ENCODE measurements at regions not wholly inside any gene's neighbourhood (a gene's known extent, or its start where the extent isn't known, plus 50 kb on each side); places are given as distances from the start of the nearest gene placed in this dataset.

- Mint-ChIP-seq H3K4me1 (peaks cover 3% of the 10 kb centered on the region; the same call in 1 of the 2 replicates), H3K9me3 (no peaks in the 10 kb centered on the region), H3K27me3 (ENCODE audit: low read depth) (no peaks in the 10 kb centered on the region), H3K27ac (peak overlapping the region; percentile 49), H3K36me3 (peaks cover 38% of the 10 kb centered on the region), H3K4me3 (no peak overlapping the region)
- POLR2A ChIA-PET, result no interaction called here
- TF ChIP-seq ZNF317 (CRISPR knock-in tag; IDR thresholded peaks at IDR 0.05; ENCODE audit: borderline replicate concordance, low read depth) (no peak), GTF2I (CRISPR knock-in tag; conservative IDR thresholded peaks at IDR 0.05) (no peak)
- CTCF ChIA-PET, result interaction anchor here (0.8 kb wide), 1 partner anchor 25 kb away, joined by 3 read pairs; no protein-coding TSS in a partner anchor
- DNase-seq (ENCODE audit: low spot score), result no peak
- no peak for ATAC-seq
These were observed 129.0 kb downstream of the RFLNA start for GRCh38 chr12:124423761-124424515.

GRCh38 chr12:124422570-124423523 is 128.0 kb downstream of the RFLNA start:
- H3K4me1 Mint-ChIP-seq, result peaks cover 3% of the 10 kb centered on the region; the same call in 1 of the 2 replicates
- no peak for ATAC-seq
- ChIA-PET CTCF (no interaction called here), POLR2A (interaction anchor here (0.6 kb wide), 1 partner anchor 41 kb away, joined by 4 read pairs; no protein-coding TSS in a partner anchor)
- no peaks in the 10 kb centered on the region for H3K9me3 Mint-ChIP-seq
- H3K36me3 Mint-ChIP-seq, result peaks cover 39% of the 10 kb centered on the region
- no peak for TF ChIP-seq ETV6 (CRISPR knock-in tag; IDR thresholded peaks at IDR 0.05)
- no peak for TF ChIP-seq ZNF512 (CRISPR knock-in tag; IDR thresholded peaks at IDR 0.05; ENCODE audit: borderline replicate concordance)
- TF ChIP-seq TEAD4 (CRISPR knock-in tag; IDR thresholded peaks at IDR 0.05), result no peak
- no peak for TF ChIP-seq PRRX2 (CRISPR knock-in tag; IDR thresholded peaks at IDR 0.05)
- TF ChIP-seq ZNF121 (CRISPR knock-in tag; IDR thresholded peaks at IDR 0.05), result no peak
- no peak for TF ChIP-seq ATF1 (CRISPR knock-in tag; IDR thresholded peaks at IDR 0.05)
- no peak for TF ChIP-seq CREM (CRISPR knock-in tag; IDR thresholded peaks at IDR 0.05)
- no peak for TF ChIP-seq NFE2L1 (CRISPR knock-in tag; IDR thresholded peaks at IDR 0.05)
- no peak for TF ChIP-seq STAT6 (CRISPR knock-in tag; conservative IDR thresholded peaks at IDR 0.05; ENCODE audit: low read depth)
- TF ChIP-seq OVOL2 (CRISPR knock-in tag; IDR thresholded peaks at IDR 0.05; ENCODE audit: borderline replicate concordance), result no peak
- no peak for TF ChIP-seq IRF1 (CRISPR knock-in tag; IDR thresholded peaks at IDR 0.05)
- no peak for TF ChIP-seq TCF7 (CRISPR knock-in tag; IDR thresholded peaks at IDR 0.05; ENCODE audit: low read depth)
- no peak for TF ChIP-seq CTCF (IDR thresholded peaks at IDR 0.05)
- H3K27me3 Mint-ChIP-seq (ENCODE audit: low read depth), result no peaks in the 10 kb centered on the region
- DNase-seq (ENCODE audit: low spot score), result no peak
- no peak overlapping the region; the same call in 1 of the 2 replicates for H3K27ac Mint-ChIP-seq
- H3K4me3 Mint-ChIP-seq, result no peak overlapping the region

All from WTC11 (cell line).